HG02840 (cell line): ENCODE measurements at regions not wholly inside any gene's neighbourhood (a gene's known extent, or its start where the extent isn't known, plus 50 kb on each side); places are given as distances from the start of the nearest gene placed in this dataset.
"Not testable (repeated sequence)": the region's sequence is repeated elsewhere in the genome, so short reads cannot be mapped to it uniquely, and the experiment has no call there.

Source experiments
- ATAC-seq: cut with Tn5 transposase; IDR thresholded peaks from one replicate; pipeline ENCODE4 v1.9.1; 2021; ENCODE audit warnings: mild to moderate bottlenecking, moderate library complexity, moderate number of reproducible peaks; ENCODE audit not compliant: unreplicated experiment, low FRiP score

DNA sequence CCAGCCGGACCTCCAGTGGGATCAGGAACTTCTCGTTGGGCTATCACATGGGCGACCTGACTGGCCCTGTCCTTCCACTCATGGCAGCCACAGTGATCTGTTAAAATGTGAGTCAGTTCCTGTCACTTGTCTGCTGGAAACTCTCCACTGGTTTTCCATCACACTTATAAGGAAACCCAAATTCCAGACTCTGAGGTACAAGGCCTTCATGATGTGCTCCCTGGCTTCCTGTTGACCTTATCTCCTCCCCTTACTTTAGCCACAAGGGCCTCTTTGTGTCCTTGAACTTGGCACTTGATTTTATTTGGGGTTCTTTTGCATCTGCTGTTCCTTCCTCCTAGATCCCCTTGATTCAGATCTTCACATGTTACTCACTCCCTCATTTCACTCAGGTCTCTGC, 96.8 kb downstream of the TENT5C start:
- no peak for ATAC-seq

DNA sequence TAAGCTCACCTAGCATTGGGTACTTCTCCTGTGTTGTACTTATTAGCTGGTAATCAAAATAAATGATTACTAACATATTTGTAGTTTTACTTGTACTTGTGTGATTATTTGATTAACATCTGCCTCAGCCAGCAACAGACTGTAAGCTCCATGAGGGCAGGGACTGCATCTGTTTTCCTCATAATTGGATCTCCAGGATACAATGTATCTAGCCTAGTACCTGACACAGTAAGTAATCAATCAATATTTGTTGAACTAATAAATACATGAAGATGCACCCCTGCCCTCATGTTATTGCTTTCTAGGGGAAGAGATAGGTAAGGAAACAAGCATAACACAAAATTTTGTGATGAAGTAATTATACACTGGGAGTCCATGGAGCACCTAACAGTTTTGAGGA, 101.5 kb downstream of the TENT5C start:
- no peak for ATAC-seq

DNA sequence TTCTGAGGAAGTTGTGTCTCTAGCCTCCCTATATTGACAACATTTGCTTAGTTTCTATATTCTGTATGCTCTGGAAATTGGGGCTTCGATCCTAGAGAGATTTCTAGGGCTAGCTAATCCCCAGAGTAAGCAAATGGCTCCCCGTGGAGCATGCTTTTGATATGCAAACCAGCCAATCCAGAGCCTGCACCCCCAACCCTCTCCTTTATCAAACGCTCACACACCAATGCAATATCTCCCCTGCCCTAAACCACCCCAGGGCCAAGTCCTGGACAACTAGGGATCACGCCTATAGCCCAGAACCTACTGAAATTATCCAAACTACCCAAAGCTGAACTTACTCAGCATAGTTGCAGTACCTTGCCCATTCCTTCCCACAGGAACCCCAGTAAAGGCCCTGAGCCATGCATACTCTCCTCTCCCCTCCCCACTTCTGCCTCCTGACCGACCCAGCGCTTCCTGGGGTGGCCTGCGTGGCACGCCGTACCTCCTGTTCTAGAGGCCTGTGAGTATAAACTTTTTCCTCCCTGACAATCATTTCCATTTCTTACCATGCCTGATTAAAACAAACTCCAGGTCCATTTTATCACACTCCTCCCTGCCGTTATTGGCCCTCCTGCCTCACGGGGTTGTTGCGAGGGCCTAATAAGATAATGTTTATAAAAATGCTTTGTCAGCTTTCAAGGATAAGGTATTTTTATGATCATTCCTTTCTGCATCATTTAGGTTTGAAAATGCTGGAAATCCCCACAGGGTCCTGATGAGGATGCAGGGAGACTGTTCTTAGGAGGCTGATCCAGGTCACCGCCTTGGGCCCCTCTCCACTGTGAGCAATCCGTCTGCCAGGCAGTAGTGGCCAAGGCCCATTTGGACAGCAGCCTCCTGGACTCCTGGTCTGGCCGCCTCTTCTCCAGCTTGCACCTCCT, 102.7 kb downstream of the TENT5C start:
- ATAC-seq: no peak

DNA sequence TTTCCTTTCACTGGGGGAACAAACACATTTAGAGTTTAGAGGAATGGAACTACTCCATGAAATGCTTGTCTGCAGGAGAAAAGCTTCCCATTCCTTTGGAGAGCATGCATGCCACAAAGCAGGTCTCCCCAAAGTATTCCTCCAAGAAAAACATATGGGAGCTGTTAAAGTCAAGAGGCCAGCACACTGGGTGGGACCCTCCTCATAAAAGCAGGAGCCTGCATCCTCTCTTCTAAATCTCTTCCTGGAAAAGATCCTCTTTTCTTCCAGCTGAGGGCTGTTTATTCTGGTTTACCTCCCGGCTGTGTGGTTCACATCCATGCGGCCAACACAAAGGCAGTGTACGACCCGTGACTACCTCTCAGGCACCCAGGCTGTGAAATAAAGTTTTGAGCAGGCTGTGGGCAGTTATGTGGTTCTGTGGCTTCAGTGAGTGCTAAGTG, 103.4 kb downstream of the TENT5C start:
- no peak for ATAC-seq

DNA sequence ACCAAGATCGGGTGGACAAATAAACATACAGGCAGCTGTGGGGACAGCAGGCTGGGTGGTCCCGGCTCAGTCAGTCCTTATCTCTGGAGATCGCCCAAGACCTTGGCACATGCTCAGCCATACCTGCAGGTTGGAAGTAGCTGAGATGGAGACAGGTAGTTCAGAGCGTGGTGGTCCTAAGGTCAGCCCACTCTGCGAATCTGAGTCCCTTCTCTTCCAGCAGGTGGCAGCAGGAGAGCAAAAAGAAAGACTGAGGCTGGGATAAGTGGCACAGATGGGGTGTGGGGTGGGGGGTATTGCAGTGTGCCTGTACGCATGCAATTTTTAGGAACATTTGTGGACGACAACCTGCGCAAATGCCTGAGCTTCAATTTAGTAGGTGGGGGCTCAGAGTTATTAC, 104.9 kb downstream of the TENT5C start:
- ATAC-seq: no peak

DNA sequence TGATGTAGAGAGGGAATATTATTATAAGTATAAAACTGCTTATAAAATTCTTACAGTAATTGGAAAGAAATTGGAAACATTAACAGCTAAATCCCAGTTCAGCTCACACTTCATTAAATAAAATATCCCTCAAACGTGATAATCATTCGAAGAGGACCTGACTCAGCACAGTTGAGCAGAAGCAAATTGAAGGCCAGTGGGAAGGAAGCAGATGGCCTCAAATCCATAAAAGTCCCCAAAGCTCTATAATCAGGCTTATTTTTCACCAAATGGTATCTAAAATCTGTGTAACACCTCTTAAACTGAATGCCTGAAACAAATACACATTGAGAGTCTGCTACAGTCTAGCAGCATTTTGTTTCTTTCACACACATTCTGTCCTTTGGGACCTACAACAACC, 106.8 kb downstream of the TENT5C start:
- no peak for ATAC-seq

DNA sequence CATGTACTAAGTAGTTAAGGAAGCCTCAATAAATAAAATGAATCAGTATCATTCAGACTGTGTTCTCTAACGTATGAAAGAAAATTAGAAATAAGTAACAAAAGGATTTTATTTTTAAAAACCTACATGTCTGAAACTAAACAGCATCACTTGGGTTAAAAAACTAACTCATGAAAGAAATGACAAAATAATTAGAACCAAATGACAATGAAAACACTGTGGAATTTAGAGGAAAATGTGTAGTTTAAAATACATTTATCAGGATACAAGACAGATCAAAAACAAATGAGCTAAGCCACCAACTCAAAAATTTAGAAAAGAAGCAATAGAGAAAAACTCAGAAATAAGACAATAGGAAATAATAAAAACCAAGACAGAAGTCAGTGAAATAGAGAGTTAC, 108.7 kb downstream of the TENT5C start:
- ATAC-seq: no peak

DNA sequence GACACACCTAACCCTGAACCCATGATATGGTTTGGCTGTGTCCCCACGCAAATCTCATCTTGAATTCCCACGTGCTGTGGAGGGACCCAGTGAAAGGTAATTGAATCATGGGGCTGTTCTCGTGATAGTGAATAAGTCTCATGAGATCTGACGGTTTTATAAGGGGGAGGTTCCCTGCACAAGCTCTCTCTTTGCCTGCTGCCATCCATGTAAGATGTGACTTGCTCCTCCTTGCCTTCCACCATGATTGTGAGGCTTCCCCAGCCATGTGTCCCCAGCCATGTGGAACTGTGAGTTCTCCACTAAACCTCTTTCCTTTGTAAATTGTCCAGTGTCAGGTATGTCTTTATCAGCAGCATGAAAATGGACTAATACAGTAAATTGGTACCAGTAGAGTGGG, 110.2 kb downstream of the TENT5C start:
- not testable (repeated sequence) for ATAC-seq

DNA sequence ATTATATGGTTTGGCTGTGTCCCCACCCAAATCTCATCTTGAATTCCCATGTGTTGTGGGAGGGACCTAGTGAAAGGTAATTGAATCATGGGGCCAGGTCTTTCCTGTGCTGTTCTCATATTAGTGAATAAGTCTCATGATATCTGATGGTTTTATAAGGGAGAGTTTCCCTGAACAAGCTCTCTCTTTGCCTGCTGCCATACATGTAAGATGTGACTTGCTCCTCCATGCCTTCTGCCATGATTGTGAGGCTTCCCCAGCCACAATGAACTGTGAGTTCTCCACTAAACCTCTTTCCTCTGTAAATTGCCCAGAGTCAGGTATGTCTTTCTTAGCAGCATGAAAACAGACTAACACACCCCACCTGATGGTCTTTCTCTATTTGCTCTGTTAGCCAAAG, 112.1 kb downstream of the TENT5C start:
- ATAC-seq: not testable (repeated sequence)

DNA sequence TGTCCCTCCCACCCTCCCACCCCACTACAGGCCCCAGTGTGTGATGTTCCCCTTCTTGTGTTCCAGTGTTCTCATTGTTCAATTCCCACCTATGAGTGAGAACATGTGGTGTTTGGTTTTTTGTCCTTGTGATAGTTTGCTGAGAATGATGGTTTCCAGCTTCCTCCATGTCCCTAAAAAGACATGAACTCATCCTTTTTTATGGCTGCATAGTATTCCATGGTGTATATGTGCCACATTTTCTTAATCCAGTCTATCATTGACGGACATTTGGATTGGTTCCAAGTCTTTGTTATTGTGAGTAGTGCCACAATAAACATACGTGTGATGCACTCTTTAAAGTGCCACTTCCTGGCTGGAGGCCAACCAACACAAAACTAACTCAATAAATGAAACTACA, 112.7 kb downstream of the TENT5C start:
- ATAC-seq: not testable (repeated sequence)

DNA sequence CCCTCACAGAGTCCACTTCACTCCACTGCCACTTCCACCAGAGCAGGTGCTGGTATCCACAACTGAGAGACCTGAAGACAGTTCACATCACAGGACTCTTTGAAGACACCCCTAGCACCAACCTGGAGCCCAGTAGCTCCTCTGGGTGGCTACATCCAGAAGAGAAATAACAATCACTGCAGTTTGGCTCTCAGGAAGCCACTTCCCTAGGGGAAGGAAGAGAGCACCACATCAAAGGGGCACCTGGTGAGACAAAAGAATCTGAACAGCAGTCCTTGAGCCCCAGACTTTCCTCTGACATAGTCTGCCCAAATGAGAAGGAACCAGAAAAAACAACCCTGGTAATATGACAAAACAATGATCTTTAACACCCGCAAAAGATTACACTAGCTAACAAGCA, 113.2 kb downstream of the TENT5C start:
- no peak for ATAC-seq

DNA sequence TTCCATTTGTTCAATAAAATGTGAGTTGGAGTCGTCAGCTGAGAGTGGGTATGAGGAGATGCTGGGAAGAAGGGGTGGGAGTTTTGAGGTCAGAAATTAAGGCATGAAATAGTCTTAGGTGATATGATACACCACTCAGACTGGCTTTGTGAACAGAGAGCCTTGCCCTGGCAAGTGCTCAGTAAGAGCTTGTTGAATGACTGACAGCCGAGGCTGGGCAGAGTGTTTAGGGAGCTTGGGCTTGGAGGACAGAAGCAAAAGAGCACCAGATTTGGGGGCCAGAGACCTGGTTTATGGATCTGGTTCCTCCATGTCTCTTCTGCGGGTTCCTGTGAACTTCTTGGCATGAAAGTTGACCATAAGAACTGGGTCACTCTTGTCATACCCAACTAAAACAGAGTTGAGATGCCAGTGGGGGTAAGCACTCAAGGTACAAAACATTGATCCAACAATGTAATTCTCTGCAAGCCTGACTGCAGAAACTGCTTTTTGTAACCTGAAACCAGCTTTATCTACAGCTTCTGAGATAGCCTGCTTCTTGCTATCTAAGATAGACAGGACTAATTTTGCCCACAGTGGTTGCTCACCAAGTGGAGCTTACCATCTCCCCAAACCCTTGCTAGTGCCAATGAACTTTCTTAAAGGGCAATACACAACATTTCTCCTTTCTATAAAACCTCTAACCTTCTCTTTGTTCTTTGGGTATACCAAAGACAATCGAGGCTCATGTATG, 126.4 kb downstream of the TENT5C start:
- ATAC-seq: no peak

DNA sequence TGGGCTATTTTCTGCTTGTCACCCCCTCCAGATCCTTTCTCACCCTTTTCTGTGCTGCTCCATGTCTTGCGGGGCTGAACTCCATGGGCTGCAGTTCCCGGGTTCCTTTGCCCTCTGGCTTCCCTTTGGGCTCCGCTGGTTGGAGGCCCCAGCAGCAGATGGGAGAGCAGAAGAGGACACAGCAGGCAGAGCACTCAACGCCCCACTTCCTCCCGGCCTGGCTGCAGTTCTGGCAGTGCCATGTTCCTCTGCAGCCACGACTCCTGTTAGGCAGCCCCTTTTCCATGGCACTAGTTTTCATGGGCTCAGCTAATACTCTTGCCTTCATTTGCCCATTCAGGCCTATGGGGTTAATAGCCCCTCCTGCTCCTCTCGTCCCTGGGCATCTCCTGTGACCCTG, 127.1 kb downstream of the TENT5C start:
- no peak for ATAC-seq

DNA sequence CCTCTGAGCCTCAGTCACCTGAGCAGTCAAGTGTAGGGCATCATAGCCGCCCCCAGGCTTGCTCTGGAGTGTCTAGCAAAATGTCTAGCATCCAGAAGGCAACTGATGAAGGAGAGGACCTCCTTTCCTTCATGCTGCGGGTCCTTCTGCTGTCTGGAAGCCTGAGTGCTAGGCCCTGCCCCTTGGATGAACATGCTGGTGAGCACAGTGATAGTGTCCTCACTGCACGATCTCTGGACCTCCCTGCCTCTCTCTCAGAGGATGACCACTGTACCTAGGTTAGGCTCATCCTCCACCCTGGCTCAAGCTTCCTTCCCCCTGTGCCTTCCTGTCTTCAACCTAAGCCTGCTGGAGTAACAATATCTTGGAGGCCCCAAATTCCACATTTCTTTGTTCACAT, 128.6 kb downstream of the TENT5C start:
- ATAC-seq: no peak

DNA sequence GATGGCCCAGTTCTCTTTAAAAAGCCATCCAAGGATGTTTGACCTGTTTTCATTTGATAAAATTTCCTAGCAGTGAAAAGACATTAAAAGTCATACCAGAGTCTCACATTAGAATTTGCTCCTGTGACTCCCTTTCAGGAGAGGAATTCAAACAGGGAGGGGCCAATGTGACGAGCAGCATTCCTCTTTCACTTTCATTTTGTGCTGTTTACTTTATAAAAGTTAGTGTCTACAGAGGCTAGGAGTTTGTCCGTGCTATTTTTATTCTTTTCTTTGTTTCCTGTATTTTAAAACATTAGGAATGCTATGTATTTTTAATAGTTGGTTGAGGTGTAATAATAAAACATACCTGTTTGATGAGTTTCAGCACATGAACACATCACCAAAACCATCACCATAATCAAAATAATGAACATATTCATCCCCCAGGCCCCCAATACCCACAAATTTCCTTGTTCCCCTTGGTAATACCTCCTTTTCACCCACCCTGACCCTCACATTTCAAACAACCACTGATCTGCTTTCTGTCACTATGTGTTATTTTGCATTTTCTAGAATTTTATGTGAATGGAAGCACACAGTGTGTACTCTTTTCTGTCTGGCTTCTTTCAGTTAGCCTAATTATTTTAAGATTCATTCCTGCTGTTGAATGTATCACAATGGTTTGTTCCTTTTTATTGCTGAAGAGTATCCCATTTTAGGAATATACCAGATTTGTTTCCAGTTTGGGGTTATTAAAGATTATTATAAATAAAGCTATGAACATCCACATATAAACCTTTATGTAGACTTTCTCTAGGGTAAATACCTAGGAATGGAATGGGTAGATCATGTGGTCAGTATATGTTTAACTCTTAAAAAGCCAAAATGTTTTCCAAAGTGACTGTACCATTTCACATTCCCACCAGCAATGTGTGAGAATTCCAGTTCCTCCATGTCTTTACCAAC, 129.5 kb downstream of the TENT5C start:
- ATAC-seq: no peak

DNA sequence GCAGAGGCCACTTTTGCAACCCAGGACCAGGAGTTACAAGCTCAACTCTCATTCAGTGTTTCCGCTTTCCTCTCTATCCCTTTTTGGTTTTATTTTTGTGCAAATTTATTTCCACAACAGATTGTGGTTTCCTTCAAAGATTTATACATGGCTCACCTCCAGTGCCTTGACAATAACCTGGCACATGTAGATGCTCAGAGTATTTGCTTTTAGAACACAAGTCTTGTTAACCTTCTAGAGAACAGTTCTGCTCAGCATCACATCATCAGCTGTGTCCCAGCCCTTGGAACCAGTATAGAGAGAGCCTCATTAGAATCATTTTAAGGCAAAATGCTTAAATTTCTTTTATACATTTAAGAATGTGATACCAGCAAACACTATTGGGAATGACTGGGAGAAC, 133.7 kb downstream of the TENT5C start:
- no peak for ATAC-seq

DNA sequence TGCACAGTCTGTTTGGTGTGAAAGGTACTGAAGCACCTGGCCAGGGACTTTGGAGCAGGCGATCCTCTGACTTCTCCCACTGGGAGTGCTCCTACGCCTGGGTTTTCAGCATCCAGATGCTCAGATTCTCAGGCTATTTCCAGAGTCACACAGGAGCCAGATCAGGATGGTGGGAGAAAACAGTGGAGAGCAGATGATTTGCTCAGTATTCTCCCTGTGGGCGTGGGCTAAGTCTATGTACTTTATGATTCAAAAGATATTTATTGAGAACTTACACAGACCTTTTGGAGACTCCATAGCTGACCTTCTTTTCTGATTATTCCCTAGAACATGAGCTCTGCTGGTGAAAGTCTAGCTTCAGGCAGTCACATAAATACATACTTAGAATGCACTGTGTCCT, 134.6 kb downstream of the TENT5C start:
- no peak for ATAC-seq

DNA sequence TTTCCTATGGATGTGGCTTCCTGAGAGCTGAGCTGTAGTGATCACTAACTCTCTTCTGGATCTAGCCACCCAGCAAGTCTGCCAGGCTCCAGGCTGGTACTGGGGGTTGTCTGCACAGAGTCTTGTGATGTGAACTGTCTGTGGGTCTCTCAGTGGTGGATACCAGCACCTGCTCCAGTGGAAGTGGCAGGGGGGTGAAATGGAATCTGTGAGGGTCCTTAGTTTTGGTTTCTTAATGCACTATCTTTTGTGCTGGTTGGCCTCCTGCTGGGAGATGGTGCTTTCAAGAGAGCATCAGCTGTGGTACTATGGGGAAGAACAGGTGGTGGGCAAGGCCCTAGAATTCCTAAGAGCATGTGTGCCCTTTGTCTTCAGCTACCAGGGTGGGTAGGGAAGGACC, 140.7 kb downstream of the TENT5C start:
- ATAC-seq: not testable (repeated sequence)

DNA sequence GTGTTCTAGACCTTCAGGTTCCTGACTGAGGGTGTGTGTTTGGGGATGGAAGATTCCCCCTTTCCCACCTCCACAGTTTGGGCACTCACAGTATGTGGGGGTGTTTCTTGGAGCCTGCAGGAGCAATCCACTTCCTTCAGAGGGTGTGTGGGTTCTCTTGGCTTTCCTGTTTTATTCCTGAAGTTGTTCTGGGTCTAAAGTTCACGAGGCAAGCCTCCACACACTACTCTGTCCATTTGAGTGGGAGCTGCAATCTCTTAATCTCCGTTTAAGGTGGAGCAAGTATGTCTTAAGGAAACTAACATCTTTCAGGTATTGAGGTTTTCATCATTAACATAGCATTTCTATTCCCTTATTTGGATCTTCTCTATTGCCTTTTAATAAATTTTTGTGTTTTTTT, 141.8 kb downstream of the TENT5C start:
- no peak for ATAC-seq

DNA sequence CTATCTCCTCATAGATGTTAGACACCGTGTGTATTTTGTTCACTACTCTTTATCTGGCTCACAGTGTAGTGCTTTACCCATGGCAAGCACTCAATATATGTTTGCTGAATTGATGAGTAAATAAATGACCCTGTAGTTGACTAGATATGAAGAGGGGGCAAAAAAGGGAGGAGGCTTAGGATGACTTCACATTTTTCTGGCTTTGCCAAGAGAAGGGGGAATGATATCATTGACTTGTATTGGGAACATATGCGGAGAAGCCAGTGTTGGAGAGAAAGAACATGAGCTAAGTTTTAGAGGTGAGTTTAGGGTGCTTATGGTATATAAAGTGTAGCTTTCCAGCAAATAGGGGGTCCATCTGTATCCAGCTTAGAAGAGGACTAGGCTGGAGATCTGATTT, 145.5 kb downstream of the TENT5C start:
- ATAC-seq: no peak

DNA sequence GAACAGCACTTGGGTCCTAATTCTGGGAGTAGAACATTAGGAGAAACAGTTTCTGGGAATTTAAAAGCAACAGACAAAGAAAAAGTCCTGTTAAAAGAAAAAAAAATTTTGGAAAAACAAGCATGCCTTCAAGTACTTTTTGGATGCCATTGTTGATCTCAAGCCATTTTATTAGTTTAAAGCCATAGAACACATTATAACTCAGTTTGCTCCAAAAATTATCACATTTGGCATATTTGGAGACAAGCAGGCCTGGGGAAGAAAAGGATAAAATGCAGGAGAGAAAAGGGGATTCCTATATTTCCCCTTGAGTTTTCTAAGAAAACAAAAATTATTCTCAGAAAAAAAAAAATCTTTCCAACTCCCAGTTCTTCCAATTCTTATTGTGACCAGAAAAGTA, 146.8 kb downstream of the TENT5C start:
- ATAC-seq: no peak
